ENCODE measurements at regions not wholly inside any gene's neighbourhood (a gene's known extent, or its start where the extent isn't known, plus 50 kb on each side); places are given as distances from the start of the nearest gene placed in this dataset.

- no peak for TF ChIP-seq CTCF (conservative IDR thresholded peaks at IDR 0.05; ENCODE audit: low read depth, low read length)
- TF ChIP-seq EZH2phosphoT487 (IDR thresholded peaks at IDR 0.05; ENCODE audit: borderline replicate concordance, low read length), result no peak
These were observed 247.7 kb upstream of the NDST3 start for GRCh38 chr4:117786566-117786965.

Measured in PC-3 (cell line).